GM12878 (cell line): ENCODE measurements at regions not wholly inside any gene's neighbourhood (a gene's known extent, or its start where the extent isn't known, plus 50 kb on each side); places are given as distances from the start of the nearest gene placed in this dataset.

Experiments
- ATAC-seq: fragments of 200-7000 bp; cut with Tn5 transposase; 3 replicates; pipeline ENCODE4 v1.9.1; 2020; ENCODE audit warnings: mild to moderate bottlenecking, moderate library complexity
- BruUV-seq: library from RNA; stranded (reverse); fragments of 400-500 nt; replicated peaks from 2 replicates; lab custom pipeline; 2021; lab: Mats Ljungman, UMichigan
- CTCF ChIA-PET: fragments of 300-600 bp; sonication (Branson Sonifier 250); formaldehyde crosslinking; extraction: SDS; loops from one replicate; lab custom pipeline; 2021; ENCODE audit warnings: inconsistent platforms; lab: Yijun Ruan, JAX
- POLR2A ChIA-PET: fragments of 350-600 bp; formaldehyde crosslinking; extraction: SDS; loops from one replicate; lab custom pipeline; 2021; ENCODE audit warnings: inconsistent platforms; lab: Charles Lee
- RAD21 ChIA-PET: fragments of 300-600 bp; sonication (Branson Sonifier 250); formaldehyde crosslinking; loops from one replicate; lab custom pipeline; 2023; ENCODE audit warnings: antibody characterized with exemption; ENCODE audit not compliant: unreplicated experiment; lab: Charles Lee
- SMC1A ChIA-PET: fragments of 300-600 bp; sonication (Branson Sonifier 250); formaldehyde crosslinking; loops from one replicate; lab custom pipeline; 2023; ENCODE audit not compliant: unreplicated experiment, uncharacterized antibody; lab: Charles Lee
- DNase-seq: peaks from one replicate; pipeline ENCODE4 v3.0.0-alpha.2; 2011; ENCODE audit warnings: low read depth, low spot score
- FAIRE-seq: peaks from 3 replicates; lab custom pipeline; 2011; peaks lifted over from hg19 to GRCh38; lab: Jason Lieb, UNC
- H2AFZ ChIP-seq: 2 replicates; pipeline ENCODE4 v1.6.0; 2011; ENCODE audit warnings: low read depth, low read length, control low read depth; ENCODE audit not compliant: control insufficient read depth
- H3K27ac ChIP-seq: 2 replicates; pipeline ENCODE4 v1.5.1; 2011; ENCODE audit warnings: control low read depth; ENCODE audit not compliant: control insufficient read depth, insufficient read depth
- H3K27me3 ChIP-seq, 2 experiments: replicated peaks in 1 of 2; 2 replicates each; pipeline versions ENCODE4 v1.6.0 to v1.6.1; 2011; ENCODE audit warnings: low read length in 1 of 2; ENCODE audit not compliant: control insufficient read depth in 2 of 2, insufficient read depth in 2 of 2
- H3K36me3 ChIP-seq, 2 experiments: 2 replicates each; pipeline ENCODE4 v1.5.1; 2011; ENCODE audit warnings: low read length in 1 of 2; ENCODE audit not compliant: control insufficient read depth in 2 of 2, insufficient read depth in 2 of 2
- H3K4me1 ChIP-seq: 2 replicates; pipeline ENCODE4 v1.6.1; 2011; ENCODE audit warnings: mild to moderate bottlenecking, low read length, moderate library complexity, mixed read lengths; ENCODE audit not compliant: control insufficient read depth, insufficient read depth
- H3K4me2 ChIP-seq: 2 replicates; pipeline ENCODE4 v1.6.0; 2011; ENCODE audit warnings: control low read depth; ENCODE audit not compliant: control insufficient read depth, insufficient read depth
- H3K4me3 ChIP-seq: fragments of 200-600 bp; sonication (generic); 2 replicates; pipeline ENCODE4 v1.5.1; 2016
- H3K79me2 ChIP-seq: 2 replicates; pipeline ENCODE4 v1.6.0; 2011; ENCODE audit warnings: low read length; ENCODE audit not compliant: control insufficient read depth, insufficient read depth
- H3K9ac ChIP-seq: 2 replicates; pipeline ENCODE4 v1.8.0; 2011; ENCODE audit warnings: low read length, control low read depth, mixed read lengths; ENCODE audit not compliant: control insufficient read depth, insufficient read depth
- H3K9me3 ChIP-seq: replicated peaks from 3 replicates; pipeline ENCODE4 v1.5.1; 2011; ENCODE audit warnings: mild to moderate bottlenecking, low read length; ENCODE audit not compliant: control insufficient read depth, insufficient read depth
- H4K20me1 ChIP-seq: 2 replicates; pipeline ENCODE4 v1.6.0; 2011; ENCODE audit not compliant: control insufficient read depth, insufficient read depth
- BMI1 ChIP-seq: fragments of 450-650 bp; IDR thresholded peaks from 2 replicates; pipeline ENCODE4 v1.6.1; 2016; ENCODE audit warnings: mild to moderate bottlenecking, moderate library complexity, borderline replicate concordance
- HDAC6 ChIP-seq: fragments of 200-600 bp; sonication (generic); IDR thresholded peaks from one replicate; pipeline ENCODE4 v1.8.0; 2017; ENCODE audit warnings: antibody characterized with exemption; ENCODE audit not compliant: unreplicated experiment
- IRF5 ChIP-seq: fragments of 450-650 bp; IDR thresholded peaks from 2 replicates; pipeline ENCODE4 v1.6.1; 2017; ENCODE audit warnings: borderline replicate concordance
- ZBTB11 ChIP-seq: fragments of 450-650 bp; formaldehyde crosslinking; IDR thresholded peaks from 2 replicates; pipeline ENCODE4 v1.5.0; 2022; ENCODE audit warnings: mild to moderate bottlenecking, missing genetic modification characterization
- in situ Hi-C: fragments of 300-500 bp; cut with MboI; formaldehyde crosslinking; loops from 9 replicates; pipeline ENCODE4 v1.14.3; 2018; ENCODE audit warnings: mixed read lengths
- intact Hi-C: fragments of 100-400 bp; cut with micrococcal nuclease; formaldehyde crosslinking; loops from one replicate; pipeline ENCODE4 v1.14.2; 2022; ENCODE audit not compliant: unreplicated experiment

GRCh38 chr11:92002568-92002967, 222.1 kb upstream of the FAT3 start:
- ATAC-seq (no peak), FAIRE-seq (no peak), DNase-seq (no peak)
- no peaks in the 10 kb centered on the region for H3K36me3 ChIP-seq
- H3K9me3 ChIP-seq = no peaks in the 10 kb centered on the region
- in situ Hi-C loops (no loop called here), intact Hi-C loops (no loop called here)
- H3K4me1 ChIP-seq = no peaks in the 10 kb centered on the region
- ChIA-PET SMC1A (no interaction called here), POLR2A (no interaction called here), CTCF (no interaction called here), RAD21 (no interaction called here)
- no peak overlapping the region for H2AFZ ChIP-seq
- BruUV-seq = no TSS peak
- TF ChIP-seq BMI1 (no peak), IRF5 (no peak), ZBTB11 (CRISPR knock-in tag) (no peak), HDAC6 (no peak)
- H3K4me3 ChIP-seq = no peak overlapping the region
- no peaks in the 10 kb centered on the region for H3K79me2 ChIP-seq
- no peak overlapping the region for H3K9ac ChIP-seq
- H4K20me1 ChIP-seq = no peaks in the 10 kb centered on the region
- no peak overlapping the region for H3K27ac ChIP-seq
- H3K27me3 ChIP-seq = no peaks in the 10 kb centered on the region
- H3K4me2 ChIP-seq = no peak overlapping the region
